ENCODE measurements at regions not wholly inside any gene's neighbourhood (a gene's known extent, or its start where the extent isn't known, plus 50 kb on each side); places are given as distances from the start of the nearest gene placed in this dataset.
"Not testable (repeated sequence)": the region's sequence is repeated elsewhere in the genome, so short reads cannot be mapped to it uniquely, and the experiment has no call there.

DNA sequence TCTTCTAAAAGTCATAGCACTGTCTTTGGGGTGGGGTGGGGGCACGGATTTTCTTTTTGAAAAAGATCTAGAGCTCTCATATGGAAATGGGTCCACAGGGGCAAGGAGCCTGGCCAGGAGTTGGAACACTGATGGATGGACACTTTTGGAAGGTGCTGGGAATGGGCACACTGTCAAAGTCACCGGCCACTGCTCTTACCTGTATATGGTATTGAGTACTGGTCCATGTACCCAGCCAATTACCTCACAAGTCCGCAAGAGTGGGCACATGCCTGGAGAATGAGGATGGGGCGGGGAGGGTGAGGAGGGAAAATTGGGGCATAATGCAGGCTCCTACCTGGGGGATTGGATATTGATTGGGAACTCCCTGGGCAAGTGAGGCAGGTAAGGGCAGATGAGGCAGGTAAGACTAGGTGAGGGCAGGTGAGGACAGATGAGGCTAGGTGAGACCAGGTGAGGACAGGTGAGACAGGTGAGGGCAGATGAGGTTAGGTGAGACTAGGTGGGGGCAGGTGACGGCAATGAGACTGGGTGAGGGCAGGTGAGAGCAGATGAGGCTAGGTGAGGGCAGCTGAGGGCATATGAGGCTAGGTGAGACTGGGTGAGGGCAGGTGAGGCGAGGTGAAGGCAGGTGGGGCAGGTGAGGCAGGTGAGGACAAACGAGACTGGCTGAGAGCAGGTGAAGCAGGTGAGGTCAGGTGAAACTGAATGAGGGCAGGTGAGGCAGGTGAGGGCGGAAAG is 167.9 kb downstream of the NRN1 start:
- DNase-seq (ENCODE audit: low read depth), result no peak

DNA sequence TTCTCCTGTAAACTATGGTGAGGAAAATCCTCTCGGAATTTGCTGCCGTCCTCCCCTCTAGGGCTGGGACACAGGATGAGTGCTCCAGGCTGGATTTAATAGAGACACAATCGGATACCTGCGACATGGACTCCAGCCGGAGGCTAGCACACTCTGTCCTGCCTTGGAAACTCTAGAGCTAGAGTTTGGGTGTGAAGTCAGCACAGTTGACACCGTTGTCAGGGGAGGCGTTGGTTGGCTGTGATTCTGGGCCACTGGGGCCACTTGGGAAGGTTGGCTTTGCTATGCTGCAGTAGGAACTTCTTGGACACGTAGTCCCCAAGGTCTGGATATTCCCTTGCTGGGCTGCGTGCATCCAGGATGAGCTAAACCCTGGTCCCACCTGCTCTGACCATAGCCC is 169.4 kb downstream of the NRN1 start:
- DNase-seq (ENCODE audit: low read depth), result no peak

DNA sequence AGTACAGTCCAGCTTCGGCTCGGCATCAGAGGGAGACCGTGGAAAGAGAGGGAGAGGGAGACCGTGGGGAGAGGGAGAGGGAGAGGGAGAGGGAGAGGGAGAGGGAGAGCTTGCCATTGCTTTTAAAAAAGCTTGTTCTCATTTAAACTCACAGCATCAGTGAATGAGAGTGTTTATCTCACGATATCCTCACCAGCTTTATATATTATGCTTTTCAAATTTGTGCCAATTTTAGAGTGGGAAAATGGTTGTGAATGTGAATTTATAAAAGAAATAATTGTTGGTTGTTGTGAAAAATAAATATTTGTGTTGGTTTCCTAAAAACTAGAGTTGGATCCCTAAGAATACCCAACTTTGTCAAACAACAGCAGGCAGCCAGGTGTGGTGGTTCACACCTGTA is 170.1 kb downstream of the NRN1 start:
- DNase-seq (ENCODE audit: low read depth), result not testable (repeated sequence)

DNA sequence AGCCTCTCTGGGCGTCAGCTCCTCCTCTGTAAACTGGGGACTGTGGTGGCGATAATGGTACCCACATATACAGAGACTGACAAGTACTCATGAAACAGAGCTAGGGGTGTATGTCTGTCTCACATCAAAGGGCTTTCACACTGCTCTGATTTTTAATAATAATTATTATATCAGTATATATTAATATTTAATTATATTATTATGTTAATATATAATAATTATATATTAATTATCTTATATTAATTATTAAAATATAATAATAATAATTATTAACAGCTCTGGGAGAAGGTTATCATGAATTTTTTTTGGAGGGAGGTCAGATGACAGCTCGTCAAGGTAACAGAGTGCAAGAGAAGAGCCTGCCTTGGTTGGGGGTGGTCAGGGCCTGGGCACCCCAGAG is 173.6 kb downstream of the NRN1 start:
- DNase-seq (ENCODE audit: low read depth), result no peak

DNA sequence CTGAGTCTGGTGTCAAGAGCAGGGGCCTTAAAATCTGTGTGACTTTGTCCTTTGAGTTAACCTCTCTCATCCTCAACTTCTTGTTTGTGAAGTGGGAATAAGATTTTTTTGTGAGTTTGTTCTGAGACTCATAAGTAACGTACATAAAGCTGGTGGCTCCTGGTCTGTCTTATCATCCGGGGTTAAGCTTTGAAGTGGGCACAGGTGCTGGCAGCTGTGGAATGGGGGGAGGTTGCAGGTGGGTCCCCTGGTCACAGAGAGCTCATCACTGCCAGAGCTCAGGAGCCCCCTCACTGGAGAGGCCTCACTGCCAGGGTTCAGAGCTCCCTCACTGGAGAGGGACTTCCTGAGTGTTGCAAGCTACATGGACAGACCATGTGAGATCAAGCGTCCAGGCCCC is 174.1 kb downstream of the NRN1 start:
- DNase-seq (ENCODE audit: low read depth), result no peak

DNA sequence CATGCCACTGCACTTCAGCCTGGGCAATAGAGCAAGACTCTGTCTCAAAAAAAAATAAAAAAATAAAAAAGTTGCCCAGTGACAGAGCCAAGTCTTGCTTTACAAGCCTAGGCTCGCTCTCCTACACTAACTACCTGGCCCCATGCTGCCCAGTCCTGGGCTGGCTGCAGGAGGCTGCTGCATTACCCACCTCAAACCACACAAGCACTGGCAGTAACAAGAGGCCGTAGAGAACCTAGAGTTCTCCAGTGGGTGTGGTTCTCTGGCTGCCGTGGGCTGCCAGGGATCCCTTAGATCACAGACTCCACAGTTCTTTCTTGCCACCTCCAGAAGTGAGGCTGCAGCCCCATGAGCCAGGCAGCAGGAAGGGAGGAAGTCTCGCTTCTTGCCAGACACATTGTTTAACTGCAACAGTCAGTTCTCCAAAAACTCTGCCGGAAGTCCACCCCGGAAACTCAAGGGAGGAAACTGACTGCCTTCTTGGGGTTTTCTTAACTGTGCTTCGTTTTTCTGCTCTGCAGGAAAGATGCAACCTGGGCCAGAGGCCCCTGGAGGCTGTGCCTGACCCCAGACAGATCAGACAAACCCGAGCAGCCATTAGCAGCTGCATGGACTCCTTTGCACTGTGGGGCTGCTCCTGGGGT is 175.4 kb downstream of the NRN1 start:
- not testable (repeated sequence) for DNase-seq (ENCODE audit: low read depth)

DNA sequence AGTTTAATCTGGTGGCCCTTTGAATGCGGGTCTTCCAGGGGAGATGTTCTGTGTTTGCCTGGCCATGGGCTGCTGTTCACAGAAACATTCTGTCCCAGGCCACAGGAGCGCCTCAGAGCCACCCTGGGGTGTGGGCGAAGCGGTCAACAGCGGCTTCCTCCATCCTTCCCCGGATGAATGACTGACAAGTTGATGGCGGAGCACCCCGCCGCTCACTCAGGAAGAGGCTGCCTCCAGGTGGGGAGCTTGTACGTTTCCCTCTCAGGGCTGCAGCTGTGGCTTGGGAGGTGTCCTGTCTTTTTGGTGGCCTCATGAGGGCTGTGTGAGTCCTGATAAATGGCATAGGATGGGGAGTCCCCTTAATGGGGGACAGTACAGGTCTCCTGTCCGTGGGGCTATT is 178.4 kb downstream of the NRN1 start:
- DNase-seq (ENCODE audit: low read depth), result no peak

DNA sequence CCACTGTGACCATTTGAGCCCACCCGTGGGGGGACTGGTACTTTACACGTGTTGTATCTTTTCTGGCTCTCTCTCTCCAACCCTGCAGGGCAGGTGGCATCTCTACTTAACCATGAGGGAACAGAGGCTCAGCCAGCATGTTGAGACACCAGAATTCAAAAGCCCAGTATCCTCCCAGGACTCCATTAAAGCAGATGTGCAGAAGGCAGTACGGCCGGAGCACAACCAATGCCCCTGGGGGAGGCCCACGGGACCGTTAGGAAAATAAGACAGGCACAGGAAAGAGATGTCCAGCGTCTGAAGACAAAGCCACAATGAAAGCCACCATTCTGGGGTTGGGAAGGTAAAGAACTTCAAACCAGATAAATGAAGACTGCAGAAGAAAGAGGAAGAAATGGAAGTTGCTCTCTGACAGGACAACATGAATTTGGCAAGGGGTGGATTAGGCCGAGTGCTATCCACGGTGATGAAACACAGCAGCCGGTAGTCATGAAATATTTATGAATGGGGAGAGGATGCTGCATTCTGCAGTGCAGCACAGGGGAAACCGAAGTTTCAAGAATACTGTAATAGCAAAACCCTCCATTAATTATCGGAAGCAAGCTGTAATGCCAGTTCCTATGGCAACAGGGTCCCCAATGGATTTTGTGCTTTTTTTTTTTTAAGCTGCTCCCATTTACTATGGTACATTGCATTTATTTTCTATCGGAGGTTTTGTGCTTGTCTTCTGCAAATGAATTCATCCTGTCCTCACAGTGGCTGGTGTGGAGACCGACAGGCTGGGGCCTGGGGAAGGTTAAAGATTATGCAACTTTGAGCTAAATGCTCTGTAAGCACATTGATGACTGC is 179.4 kb downstream of the NRN1 start:
- DNase-seq (ENCODE audit: low read depth), result no peak

DNA sequence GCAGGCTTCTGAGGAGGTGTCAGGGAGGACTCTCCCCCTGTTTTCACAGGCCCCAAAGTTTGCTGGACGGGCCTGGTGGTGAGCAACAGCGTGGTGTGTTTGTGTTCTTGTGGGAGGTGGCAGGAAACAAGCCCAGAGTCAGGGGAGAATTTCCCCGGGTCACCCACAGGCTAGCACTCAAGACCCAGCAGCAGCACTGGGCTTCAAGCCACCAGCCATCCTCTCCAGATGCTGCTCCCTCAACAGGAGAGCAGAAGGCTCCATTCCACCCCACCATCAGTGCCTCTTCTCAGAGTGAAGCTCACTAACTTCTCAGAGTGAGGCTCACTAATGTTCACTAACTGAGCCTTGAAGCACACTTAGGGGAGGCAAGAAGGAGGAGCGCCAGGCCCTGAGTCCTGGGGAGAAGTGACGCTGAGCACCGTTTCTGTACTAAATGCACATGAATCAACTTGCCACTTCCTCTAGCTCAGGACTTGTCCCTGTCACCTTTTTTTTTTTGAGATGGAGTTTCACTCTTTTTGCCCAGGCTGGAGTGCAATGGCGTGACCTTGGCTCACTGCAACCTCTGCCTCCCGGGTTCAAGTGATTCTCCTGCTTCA is 182.2 kb downstream of the NRN1 start:
- not testable (repeated sequence) for DNase-seq (ENCODE audit: low read depth)
